HepG2 (cell line): ENCODE measurements at regions not wholly inside any gene's neighbourhood (a gene's known extent, or its start where the extent isn't known, plus 50 kb on each side); places are given as distances from the start of the nearest gene placed in this dataset.

Experiments
- BORCS8-MEF2B ChIP-seq: sonication (generic); formaldehyde crosslinking; IDR thresholded peaks from 2 replicates; pipeline ENCODE4 v1.8.0; 2022; ENCODE audit warnings: mild to moderate bottlenecking, missing genetic modification reagents
- FOXJ3 ChIP-seq: sonication (generic); formaldehyde crosslinking; IDR thresholded peaks from 2 replicates; pipeline ENCODE4 v1.4.0; 2020; ENCODE audit warnings: missing genetic modification reagents, mild to moderate bottlenecking, borderline replicate concordance
- GATA4 ChIP-seq: sonication (generic); IDR thresholded peaks from 2 replicates; pipeline ENCODE4 v1.6.1; 2016; ENCODE audit warnings: antibody characterized with exemption, low read depth, borderline replicate concordance
- MIXL1 ChIP-seq: IDR thresholded peaks from 2 replicates; pipeline ENCODE4 v1.6.1; 2016
- NR1H2 ChIP-seq: sonication (generic); formaldehyde crosslinking; IDR thresholded peaks from 2 replicates; pipeline ENCODE4 v1.8.1; 2022; ENCODE audit warnings: low read depth, missing genetic modification reagents, borderline replicate concordance
- PTBP1 ChIP-seq: fragments of 200-400 bp; formaldehyde crosslinking; IDR thresholded peaks from 2 replicates; pipeline ENCODE4 v1.6.1; 2018; ENCODE audit warnings: low read length, low read depth; ENCODE audit not compliant: poor library complexity, severe bottlenecking
- RARA ChIP-seq: IDR thresholded peaks from 2 replicates; pipeline ENCODE4 v1.6.1; 2016; ENCODE audit warnings: missing genetic modification reagents, missing compliant biosample characterization
- RFXANK ChIP-seq: IDR thresholded peaks from 2 replicates; pipeline ENCODE4 v1.6.1; 2016
- SNRNP70 ChIP-seq: fragments of 200-400 bp; formaldehyde crosslinking; IDR thresholded peaks from 2 replicates; pipeline ENCODE4 v1.6.1; 2017; ENCODE audit warnings: mild to moderate bottlenecking, low read depth, low read length, moderate library complexity
- SRSF1 ChIP-seq: fragments of 200-400 bp; formaldehyde crosslinking; optimal IDR thresholded peaks from 2 replicates; pipeline ENCODE3; 2017; ENCODE audit warnings: mild to moderate bottlenecking, low read depth, low read length, moderate library complexity
- TBX3 ChIP-seq: fragments of 450-650 bp; IDR thresholded peaks from 2 replicates; pipeline ENCODE4 v1.6.1; 2017; ENCODE audit warnings: antibody characterized with exemption, mild to moderate bottlenecking, inconsistent platforms, borderline replicate concordance
- ZFP82 ChIP-seq: sonication (generic); formaldehyde crosslinking; IDR thresholded peaks from 2 replicates; pipeline ENCODE4 v1.5.1; 2020; ENCODE audit warnings: mild to moderate bottlenecking, missing genetic modification reagents, borderline replicate concordance
- ZIK1 ChIP-seq: sonication (generic); formaldehyde crosslinking; IDR thresholded peaks from 2 replicates; pipeline ENCODE4 v1.5.0; 2020; ENCODE audit warnings: mild to moderate bottlenecking, low read depth, missing genetic modification reagents, borderline replicate concordance
- ZNF326 ChIP-seq: sonication (generic); formaldehyde crosslinking; IDR thresholded peaks from 2 replicates; pipeline ENCODE4 v1.4.0; 2020; ENCODE audit warnings: missing genetic modification reagents, borderline replicate concordance
- ZNF337 ChIP-seq: sonication (generic); formaldehyde crosslinking; IDR thresholded peaks from 2 replicates; pipeline ENCODE4 v1.5.1; 2020; ENCODE audit warnings: missing genetic modification reagents, low read depth, mild to moderate bottlenecking, borderline replicate concordance
- ZNF552 ChIP-seq: sonication (generic); formaldehyde crosslinking; IDR thresholded peaks from 2 replicates; pipeline ENCODE4 v1.9.0; 2022; ENCODE audit warnings: missing genetic modification reagents, mild to moderate bottlenecking, borderline replicate concordance
- ZNF780A ChIP-seq: sonication (generic); formaldehyde crosslinking; IDR thresholded peaks from 2 replicates; pipeline ENCODE4 v1.8.0; 2022; ENCODE audit warnings: mild to moderate bottlenecking, missing genetic modification reagents, moderate library complexity
- ZNF878 ChIP-seq: sonication (generic); formaldehyde crosslinking; IDR thresholded peaks from 2 replicates; pipeline ENCODE4 v1.8.1; 2023; ENCODE audit warnings: mild to moderate bottlenecking, missing genetic modification reagents, moderate library complexity
- TF ChIP-seq, protein P1 (sequence below): IDR thresholded peaks from 2 replicates; pipeline ENCODE4 v1.4.0; 2020; ENCODE audit warnings: mild to moderate bottlenecking, missing genetic modification reagents
- TF ChIP-seq, protein P2 (sequence below): sonication (generic); formaldehyde crosslinking; IDR thresholded peaks from 2 replicates; pipeline ENCODE4 v1.4.0; 2020; ENCODE audit warnings: missing genetic modification reagents, mild to moderate bottlenecking, borderline replicate concordance
- TF ChIP-seq, protein P3 (sequence below): sonication (generic); formaldehyde crosslinking; IDR thresholded peaks from 2 replicates; pipeline ENCODE4 v1.4.0; 2020; ENCODE audit warnings: missing genetic modification reagents, low read depth, mild to moderate bottlenecking, borderline replicate concordance
- TF ChIP-seq, protein P4 (sequence below): sonication (generic); formaldehyde crosslinking; IDR thresholded peaks from 2 replicates; pipeline ENCODE4 v1.4.0; 2020; ENCODE audit warnings: missing genetic modification reagents
- TF ChIP-seq, protein P5 (sequence below): sonication (generic); formaldehyde crosslinking; IDR thresholded peaks from 2 replicates; pipeline ENCODE4 v1.5.0; 2020; ENCODE audit warnings: missing genetic modification reagents

DNA sequence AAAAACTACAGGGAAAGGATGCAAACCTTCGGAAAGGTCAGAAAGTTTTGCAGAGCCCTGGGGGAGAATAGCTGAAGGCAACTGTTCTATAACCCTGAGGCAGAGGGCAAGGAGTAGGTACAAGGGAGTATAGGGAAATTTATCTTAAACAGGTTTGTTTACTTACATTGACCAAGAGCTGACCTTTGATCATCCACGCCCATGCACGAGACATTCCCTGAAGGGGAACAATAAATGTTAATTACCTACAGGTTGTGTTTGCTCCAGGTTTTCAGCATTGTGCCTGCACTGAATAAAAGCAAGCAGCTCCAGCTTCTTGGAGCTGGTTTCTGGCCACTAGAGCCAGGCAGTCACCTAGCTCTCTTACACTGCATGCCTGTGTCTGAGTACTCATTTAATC lies 524.5 kb upstream of the TGFBR2 start (continued):
- TF ChIP-seq ZFP82 (CRISPR knock-in tag) (no peak), SNRNP70 (no peak), ZNF780A (CRISPR knock-in tag) (no peak), MIXL1 (CRISPR knock-in tag) (0 out of 2 replicates have a peak, but pooled peaks have one; percentile 38), ZNF552 (CRISPR knock-in tag) (no peak), TBX3 (no peak), ZNF326 (CRISPR knock-in tag) (no peak), SRSF1 (no peak), GATA4 (no peak), ZIK1 (CRISPR knock-in tag) (no peak), RARA (CRISPR knock-in tag) (peak; percentile 72), ZNF337 (no peak), PTBP1 (no peak), RFXANK (CRISPR knock-in tag) (no peak), FOXJ3 (peak; percentile 27; the same call in 1 of the 2 replicates), NR1H2 (CRISPR knock-in tag) (no peak), BORCS8-MEF2B (CRISPR knock-in tag) (no peak), ZNF878 (CRISPR knock-in tag) (0 out of 2 replicates have a peak, but pooled peaks have one; percentile 22)
- TF ChIP-seq, protein P1, sequence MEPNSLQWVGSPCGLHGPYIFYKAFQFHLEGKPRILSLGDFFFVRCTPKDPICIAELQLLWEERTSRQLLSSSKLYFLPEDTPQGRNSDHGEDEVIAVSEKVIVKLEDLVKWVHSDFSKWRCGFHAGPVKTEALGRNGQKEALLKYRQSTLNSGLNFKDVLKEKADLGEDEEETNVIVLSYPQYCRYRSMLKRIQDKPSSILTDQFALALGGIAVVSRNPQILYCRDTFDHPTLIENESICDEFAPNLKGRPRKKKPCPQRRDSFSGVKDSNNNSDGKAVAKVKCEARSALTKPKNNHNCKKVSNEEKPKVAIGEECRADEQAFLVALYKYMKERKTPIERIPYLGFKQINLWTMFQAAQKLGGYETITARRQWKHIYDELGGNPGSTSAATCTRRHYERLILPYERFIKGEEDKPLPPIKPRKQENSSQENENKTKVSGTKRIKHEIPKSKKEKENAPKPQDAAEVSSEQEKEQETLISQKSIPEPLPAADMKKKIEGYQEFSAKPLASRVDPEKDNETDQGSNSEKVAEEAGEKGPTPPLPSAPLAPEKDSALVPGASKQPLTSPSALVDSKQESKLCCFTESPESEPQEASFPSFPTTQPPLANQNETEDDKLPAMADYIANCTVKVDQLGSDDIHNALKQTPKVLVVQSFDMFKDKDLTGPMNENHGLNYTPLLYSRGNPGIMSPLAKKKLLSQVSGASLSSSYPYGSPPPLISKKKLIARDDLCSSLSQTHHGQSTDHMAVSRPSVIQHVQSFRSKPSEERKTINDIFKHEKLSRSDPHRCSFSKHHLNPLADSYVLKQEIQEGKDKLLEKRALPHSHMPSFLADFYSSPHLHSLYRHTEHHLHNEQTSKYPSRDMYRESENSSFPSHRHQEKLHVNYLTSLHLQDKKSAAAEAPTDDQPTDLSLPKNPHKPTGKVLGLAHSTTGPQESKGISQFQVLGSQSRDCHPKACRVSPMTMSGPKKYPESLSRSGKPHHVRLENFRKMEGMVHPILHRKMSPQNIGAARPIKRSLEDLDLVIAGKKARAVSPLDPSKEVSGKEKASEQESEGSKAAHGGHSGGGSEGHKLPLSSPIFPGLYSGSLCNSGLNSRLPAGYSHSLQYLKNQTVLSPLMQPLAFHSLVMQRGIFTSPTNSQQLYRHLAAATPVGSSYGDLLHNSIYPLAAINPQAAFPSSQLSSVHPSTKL (CRISPR knock-in tag) = peak; percentile 83
- TF ChIP-seq, protein P2, sequence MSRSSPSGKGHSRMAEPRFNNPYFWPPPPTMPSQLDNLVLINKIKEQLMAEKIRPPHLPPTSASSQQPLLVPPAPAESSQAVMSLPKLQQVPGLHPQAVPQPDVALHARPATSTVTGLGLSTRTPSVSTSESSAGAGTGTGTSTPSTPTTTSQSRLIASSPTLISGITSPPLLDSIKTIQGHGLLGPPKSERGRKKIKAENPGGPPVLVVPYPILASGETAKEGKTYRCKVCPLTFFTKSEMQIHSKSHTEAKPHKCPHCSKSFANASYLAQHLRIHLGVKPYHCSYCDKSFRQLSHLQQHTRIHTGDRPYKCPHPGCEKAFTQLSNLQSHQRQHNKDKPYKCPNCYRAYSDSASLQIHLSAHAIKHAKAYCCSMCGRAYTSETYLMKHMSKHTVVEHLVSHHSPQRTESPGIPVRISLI (CRISPR knock-in tag) = no peak
- TF ChIP-seq, protein P3, sequence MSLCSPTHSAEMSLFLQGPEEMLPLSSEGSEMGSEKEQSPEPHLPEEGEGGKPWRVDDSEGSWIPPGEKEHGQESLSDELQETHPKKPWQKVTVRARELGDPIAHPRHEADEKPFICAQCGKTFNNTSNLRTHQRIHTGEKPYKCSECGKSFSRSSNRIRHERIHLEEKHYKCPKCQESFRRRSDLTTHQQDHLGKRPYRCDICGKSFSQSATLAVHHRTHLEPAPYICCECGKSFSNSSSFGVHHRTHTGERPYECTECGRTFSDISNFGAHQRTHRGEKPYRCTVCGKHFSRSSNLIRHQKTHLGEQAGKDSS (CRISPR knock-in tag) = no peak
- TF ChIP-seq, protein P4, sequence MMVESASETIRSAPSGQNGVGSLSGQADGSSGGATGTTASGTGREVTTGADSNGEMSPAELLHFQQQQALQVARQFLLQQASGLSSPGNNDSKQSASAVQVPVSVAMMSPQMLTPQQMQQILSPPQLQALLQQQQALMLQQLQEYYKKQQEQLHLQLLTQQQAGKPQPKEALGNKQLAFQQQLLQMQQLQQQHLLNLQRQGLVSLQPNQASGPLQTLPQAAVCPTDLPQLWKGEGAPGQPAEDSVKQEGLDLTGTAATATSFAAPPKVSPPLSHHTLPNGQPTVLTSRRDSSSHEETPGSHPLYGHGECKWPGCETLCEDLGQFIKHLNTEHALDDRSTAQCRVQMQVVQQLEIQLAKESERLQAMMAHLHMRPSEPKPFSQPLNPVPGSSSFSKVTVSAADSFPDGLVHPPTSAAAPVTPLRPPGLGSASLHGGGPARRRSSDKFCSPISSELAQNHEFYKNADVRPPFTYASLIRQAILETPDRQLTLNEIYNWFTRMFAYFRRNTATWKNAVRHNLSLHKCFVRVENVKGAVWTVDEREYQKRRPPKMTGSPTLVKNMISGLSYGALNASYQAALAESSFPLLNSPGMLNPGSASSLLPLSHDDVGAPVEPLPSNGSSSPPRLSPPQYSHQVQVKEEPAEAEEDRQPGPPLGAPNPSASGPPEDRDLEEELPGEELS (CRISPR knock-in tag) = peak; percentile 75
- TF ChIP-seq, protein P5, sequence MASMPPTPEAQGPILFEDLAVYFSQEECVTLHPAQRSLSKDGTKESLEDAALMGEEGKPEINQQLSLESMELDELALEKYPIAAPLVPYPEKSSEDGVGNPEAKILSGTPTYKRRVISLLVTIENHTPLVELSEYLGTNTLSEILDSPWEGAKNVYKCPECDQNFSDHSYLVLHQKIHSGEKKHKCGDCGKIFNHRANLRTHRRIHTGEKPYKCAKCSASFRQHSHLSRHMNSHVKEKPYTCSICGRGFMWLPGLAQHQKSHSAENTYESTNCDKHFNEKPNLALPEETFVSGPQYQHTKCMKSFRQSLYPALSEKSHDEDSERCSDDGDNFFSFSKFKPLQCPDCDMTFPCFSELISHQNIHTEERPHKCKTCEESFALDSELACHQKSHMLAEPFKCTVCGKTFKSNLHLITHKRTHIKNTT = no peak
